Loucy (cell line): ENCODE measurements at regions not wholly inside any gene's neighbourhood (a gene's known extent, or its start where the extent isn't known, plus 50 kb on each side); places are given as distances from the start of the nearest gene placed in this dataset.

Source experiments
- CTCF ChIP-seq: fragments of 200-600 bp; sonication (generic); conservative IDR thresholded peaks from 2 replicates; pipeline ENCODE4 v1.5.1; 2014; ENCODE audit warnings: mild to moderate bottlenecking, antibody characterized with exemption, low read length
- EZH2phosphoT487 ChIP-seq: fragments of 200-600 bp; IDR thresholded peaks from 2 replicates; pipeline ENCODE4 v1.6.1; 2018; ENCODE audit warnings: antibody characterized with exemption, mild to moderate bottlenecking, moderate library complexity, borderline replicate concordance

- no peak for TF ChIP-seq CTCF
- no peak for TF ChIP-seq EZH2phosphoT487
These were observed 205.2 kb upstream of the CDH4 start for GRCh38 chr20:61046721-61047351.
